Gastrocnemius medialis (tissue), 4 donors: ENCODE measurements at regions not wholly inside any gene's neighbourhood (a gene's known extent, or its start where the extent isn't known, plus 50 kb on each side); places are given as distances from the start of the nearest gene placed in this dataset.

ENCODE experiments used
- CTCF ChIP-seq, 5 experiments: fragments of 450-650 bp in 3 of 5; fragments of 200-600 bp in 2 of 5; sonication (generic) in 2 of 5; IDR thresholded peaks in 4 of 5; conservative IDR thresholded peaks in 1 of 5; 1 replicate in 4 of 5; 2 replicates in 1 of 5; pipeline ENCODE4 v1.5.1; 2016 to 2019; ENCODE audit warnings: antibody characterized with exemption in 5 of 5, mild to moderate bottlenecking in 3 of 5, moderate library complexity in 3 of 5
- POLR2A ChIP-seq, 2 donors: fragments of 450-650 bp; IDR thresholded peaks; one replicate each; pipeline ENCODE4 v1.6.1; 2017; ENCODE audit warnings: antibody characterized with exemption in 2 of 2, mild to moderate bottlenecking in 2 of 2, moderate library complexity in 2 of 2

GRCh38 chr5:6251565-6252102 lies 126.7 kb downstream of the MED10 start:
- TF ChIP-seq CTCF (IDR thresholded peaks at IDR 0.05 in 4 of 5, conservative IDR thresholded peaks at IDR 0.05 in 1 of 5), result no peak
- TF ChIP-seq POLR2A (IDR thresholded peaks at IDR 0.05), result no peak
